ENCODE measurements at regions not wholly inside any gene's neighbourhood (a gene's known extent, or its start where the extent isn't known, plus 50 kb on each side); places are given as distances from the start of the nearest gene placed in this dataset.
"Not testable (repeated sequence)": the region's sequence is repeated elsewhere in the genome, so short reads cannot be mapped to it uniquely, and the experiment has no call there.

GRCh38 chr14:44873536-44873935, 88.2 kb downstream of the KLHL28 start:
- DNase-seq, result no peak
- TF ChIP-seq POLR2A (IDR thresholded peaks at IDR 0.05; ENCODE audit: low read length) (no peak), GATA1 (IDR thresholded peaks at IDR 0.05; ENCODE audit: low read depth, low read length) (no peak)

DNA sequence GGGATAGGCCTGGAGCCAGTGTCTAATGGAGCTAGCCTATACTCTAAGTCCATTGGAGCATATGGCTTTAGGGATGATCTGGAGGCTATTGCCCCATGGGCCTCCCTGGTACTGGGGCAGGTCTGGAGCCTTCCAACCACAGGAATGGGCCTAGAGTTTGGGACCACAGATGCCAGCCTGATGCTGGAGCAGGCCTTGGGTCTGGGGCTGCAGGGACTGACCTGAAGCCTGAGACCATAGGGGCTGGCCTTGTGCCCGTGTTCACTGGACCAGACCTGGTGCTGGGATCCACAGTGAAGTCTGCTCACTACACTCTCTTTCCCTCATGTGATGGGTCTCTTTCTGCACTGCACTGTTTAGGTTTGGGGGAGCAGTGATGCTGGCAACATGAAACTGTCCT, 95.0 kb downstream of the KLHL28 start:
- TF ChIP-seq POLR2A (IDR thresholded peaks at IDR 0.05; ENCODE audit: low read length) (no peak), GATA1 (IDR thresholded peaks at IDR 0.05; ENCODE audit: low read depth, low read length) (no peak)
- no peak for DNase-seq

DNA sequence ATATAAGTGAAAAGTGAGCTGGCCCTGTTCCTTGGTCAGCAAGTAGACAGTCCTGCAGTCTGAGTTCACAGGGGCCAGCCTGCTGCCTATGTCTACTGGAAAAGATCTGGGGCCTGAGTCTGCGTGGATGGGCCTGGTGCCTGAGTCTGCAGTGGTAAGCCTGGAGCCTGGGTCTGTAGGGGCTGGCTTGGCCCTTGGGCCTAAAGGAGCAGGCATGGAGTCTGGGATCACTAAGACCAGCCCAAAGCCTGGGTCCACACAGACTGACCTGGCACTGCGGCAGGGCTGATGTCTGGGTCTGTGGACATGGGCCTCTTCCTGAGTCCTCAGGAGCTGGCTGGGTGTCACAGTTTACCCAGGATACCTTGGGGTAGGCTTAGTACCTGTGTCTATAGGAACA, 95.4 kb downstream of the KLHL28 start:
- no peak for TF ChIP-seq GATA1 (IDR thresholded peaks at IDR 0.05; ENCODE audit: low read depth, low read length)
- no peak for TF ChIP-seq POLR2A (IDR thresholded peaks at IDR 0.05; ENCODE audit: low read length)
- DNase-seq, result no peak

- no peak for TF ChIP-seq GATA1 (IDR thresholded peaks at IDR 0.05; ENCODE audit: low read depth, low read length)
- no peak for TF ChIP-seq POLR2A (IDR thresholded peaks at IDR 0.05; ENCODE audit: low read length)
These were observed 98.5 kb downstream of the KLHL28 start for GRCh38 chr14:44863271-44863670.

DNA sequence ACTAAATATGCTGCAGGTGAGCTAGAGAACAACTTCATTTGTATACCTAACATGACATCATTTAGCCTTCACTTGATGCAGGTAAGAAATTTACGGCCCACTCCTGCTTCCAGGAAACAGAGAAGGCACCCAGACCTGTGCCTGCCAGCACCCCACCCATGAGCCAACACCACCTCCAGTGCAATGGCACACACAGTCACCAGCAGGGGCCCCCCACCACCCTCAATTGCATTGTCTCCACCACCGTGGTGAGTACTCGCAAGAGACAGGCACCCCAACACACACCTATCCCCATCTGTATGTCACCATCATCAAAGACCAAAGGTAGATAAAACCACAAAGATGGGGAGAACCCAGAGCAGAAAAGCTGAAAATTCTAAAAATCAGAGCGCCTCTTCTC, 107.6 kb downstream of the KLHL28 start:
- peak in 1 of 2 experiments; percentile 4 for DNase-seq
- TF ChIP-seq POLR2A (IDR thresholded peaks at IDR 0.05; ENCODE audit: low read length) (no peak), GATA1 (IDR thresholded peaks at IDR 0.05; ENCODE audit: low read depth, low read length) (no peak)

More at GRCh38 chr14:44863271-44863670, 98.5 kb downstream of the KLHL28 start:
- no peak for DNase-seq

DNA sequence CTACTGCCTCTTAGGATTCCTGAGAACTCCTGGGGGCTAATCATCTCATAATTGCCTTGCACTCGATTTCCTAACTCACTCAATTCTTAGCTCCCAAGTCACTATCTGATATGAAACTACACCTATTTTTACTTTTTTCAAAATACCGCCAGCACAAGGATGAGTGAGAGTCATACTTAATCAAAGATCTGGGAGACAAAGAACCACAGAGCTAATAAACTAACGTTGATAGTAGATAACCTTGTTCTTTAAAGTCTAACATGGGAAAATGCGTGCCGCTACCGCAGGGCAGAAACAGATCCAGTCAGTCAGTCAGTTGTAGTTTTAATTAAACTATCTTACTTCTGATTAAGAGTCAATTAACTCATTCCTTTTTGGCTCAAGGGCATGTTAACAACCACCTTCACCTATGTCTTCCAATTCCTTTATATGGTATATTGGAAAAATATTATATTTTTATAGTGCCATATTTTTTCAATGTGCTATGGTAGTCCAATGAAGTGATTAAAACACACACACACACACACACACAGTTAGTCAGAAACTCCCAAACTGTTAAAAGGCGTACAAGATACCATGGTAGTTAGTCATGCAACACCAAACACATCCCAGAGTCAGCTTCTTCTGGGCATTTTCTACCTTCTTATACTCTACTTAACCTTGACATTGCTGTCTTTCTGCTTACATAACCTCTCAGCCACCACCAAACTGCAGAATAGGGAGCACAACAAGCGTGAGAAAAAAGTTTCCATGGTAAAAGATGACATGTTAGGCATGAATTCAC, 114.0 kb downstream of the KLHL28 start:
- TF ChIP-seq GATA1 (IDR thresholded peaks at IDR 0.05; ENCODE audit: low read depth, low read length), result no peak
- TF ChIP-seq POLR2A (IDR thresholded peaks at IDR 0.05; ENCODE audit: low read length), result no peak
- DNase-seq, result no peak

- TF ChIP-seq GATA1 (IDR thresholded peaks at IDR 0.05; ENCODE audit: low read depth, low read length) (no peak), POLR2A (IDR thresholded peaks at IDR 0.05; ENCODE audit: low read length) (no peak)
These were observed 115.4 kb downstream of the KLHL28 start for GRCh38 chr14:44846232-44846824.

DNA sequence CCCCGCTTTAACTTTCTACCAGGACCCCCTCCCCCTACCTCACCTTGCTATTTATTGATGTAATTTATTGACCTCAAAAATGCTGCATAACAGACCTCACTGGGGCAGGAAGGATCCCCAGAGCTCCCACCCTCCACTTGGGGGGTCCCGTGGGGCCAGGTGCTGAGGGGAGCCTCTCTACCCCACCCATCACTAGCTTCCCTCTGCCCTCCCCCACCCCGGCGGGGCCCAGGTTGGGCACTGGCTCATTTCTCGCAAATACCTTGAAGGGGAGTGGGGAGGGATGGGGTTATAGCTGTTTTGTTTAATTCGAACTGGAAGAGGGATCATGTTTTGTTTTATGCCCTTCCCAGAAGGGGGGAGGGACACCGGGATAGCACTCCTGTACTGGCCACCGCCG, 125.8 kb downstream of the KLHL28 start:
- DNase-seq, result not testable (repeated sequence)

More at GRCh38 chr14:44846232-44846824, 115.4 kb downstream of the KLHL28 start:
- DNase-seq, result peak; percentile 52 to 70

DNA sequence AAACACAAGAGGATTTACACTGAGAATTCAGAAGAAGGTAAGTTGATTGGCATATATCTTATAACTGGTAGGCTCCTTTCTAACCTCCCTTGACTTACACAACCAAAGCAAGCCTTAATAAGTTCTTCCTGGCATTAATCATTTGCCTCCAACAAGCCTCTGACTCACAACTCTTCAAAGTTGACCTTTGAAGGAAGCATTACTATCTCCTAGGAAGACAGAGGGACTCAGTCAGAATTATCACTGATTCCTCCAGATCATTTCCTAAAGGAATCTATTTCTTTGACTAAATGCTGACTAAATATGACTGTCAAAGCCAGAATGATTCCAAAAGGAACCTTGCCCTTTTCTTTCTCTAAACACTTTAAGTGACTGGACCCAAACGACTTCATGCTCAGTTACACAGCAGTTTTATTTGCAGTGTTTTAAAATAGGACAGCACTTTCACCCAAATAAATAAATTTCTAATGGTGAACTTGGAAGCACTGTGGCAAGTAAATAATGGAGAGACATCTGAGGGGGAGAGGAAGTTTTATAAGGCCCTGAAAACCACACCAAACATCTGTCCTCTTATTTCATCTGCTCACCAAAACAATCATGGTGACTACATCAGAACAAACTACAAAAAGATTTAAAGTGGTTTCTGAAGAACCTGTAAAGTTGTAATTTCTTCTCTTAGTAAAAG, 128.2 kb downstream of the KLHL28 start:
- TF ChIP-seq POLR2A (IDR thresholded peaks at IDR 0.05; ENCODE audit: low read length) (no peak), GATA1 (IDR thresholded peaks at IDR 0.05; ENCODE audit: low read depth, low read length) (no peak)
- DNase-seq, result no peak

- TF ChIP-seq POLR2A (IDR thresholded peaks at IDR 0.05; ENCODE audit: low read length) (no peak), GATA1 (IDR thresholded peaks at IDR 0.05; ENCODE audit: low read depth, low read length) (no peak)
- DNase-seq, result no peak
These were observed 131.4 kb downstream of the KLHL28 start for GRCh38 chr14:44830371-44830770.

DNA sequence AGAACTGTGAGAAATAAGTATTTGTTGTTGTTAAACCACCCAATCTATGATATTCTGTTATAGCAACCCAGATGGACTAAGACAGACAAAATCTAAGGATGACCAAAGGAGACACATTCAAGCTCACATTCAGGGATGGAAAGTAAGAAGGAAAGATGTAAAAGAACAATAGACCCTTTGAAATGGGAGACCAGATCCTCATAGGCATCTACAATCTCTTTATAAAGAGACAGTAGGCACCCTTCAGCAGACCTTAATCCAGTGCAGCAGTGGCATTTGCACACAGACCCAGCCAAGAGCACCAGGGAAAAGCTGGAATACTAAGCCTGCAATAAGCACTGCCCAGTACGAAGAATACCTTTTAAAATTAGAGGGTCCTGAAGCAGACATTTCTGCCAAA, 132.7 kb downstream of the KLHL28 start:
- no peak for DNase-seq
- no peak for TF ChIP-seq POLR2A (IDR thresholded peaks at IDR 0.05; ENCODE audit: low read length)
- no peak for TF ChIP-seq GATA1 (IDR thresholded peaks at IDR 0.05; ENCODE audit: low read depth, low read length)

- TF ChIP-seq POLR2A (IDR thresholded peaks at IDR 0.05; ENCODE audit: low read length) (no peak), GATA1 (IDR thresholded peaks at IDR 0.05; ENCODE audit: low read depth, low read length) (no peak)
These were observed 133.7 kb downstream of the KLHL28 start for GRCh38 chr14:44828023-44828422.

GRCh38 chr14:44820230-44820964, 141.3 kb downstream of the KLHL28 start:
- TF ChIP-seq GATA1 (IDR thresholded peaks at IDR 0.05; ENCODE audit: low read depth, low read length) (no peak), POLR2A (IDR thresholded peaks at IDR 0.05; ENCODE audit: low read length) (no peak)
- peak in 1 of 2 experiments; percentile 7 for DNase-seq

More at GRCh38 chr14:44828023-44828422, 133.7 kb downstream of the KLHL28 start:
- no peak for DNase-seq

DNA sequence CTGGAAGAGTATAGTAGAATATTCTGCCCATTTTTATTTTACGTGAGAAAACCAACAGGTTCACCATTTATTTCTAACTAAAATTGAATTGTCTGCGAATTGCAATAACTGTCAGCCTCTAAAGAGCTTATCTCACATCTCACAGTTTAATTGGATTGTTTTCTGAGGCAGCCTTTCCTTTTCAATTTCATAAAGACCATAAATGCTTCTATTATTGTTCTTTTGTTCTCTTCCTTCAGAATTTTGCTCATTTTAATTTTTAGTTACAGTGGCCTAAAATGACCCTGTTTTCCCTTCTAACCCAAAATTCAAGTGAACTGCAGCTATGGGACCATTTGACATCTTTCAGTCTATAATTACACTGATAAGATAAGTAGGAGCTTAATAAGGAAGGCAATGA, 147.6 kb downstream of the KLHL28 start:
- DNase-seq, result no peak
- TF ChIP-seq GATA1 (IDR thresholded peaks at IDR 0.05; ENCODE audit: low read depth, low read length), result no peak
- TF ChIP-seq POLR2A (IDR thresholded peaks at IDR 0.05; ENCODE audit: low read length), result no peak

All from erythroblast (primary cell).